GM21723 (cell line): ENCODE measurements at regions not wholly inside any gene's neighbourhood (a gene's known extent, or its start where the extent isn't known, plus 50 kb on each side); places are given as distances from the start of the nearest gene placed in this dataset.
"Not testable (repeated sequence)": the region's sequence is repeated elsewhere in the genome, so short reads cannot be mapped to it uniquely, and the experiment has no call there.

ENCODE experiments used
- ATAC-seq: cut with Tn5 transposase; IDR thresholded peaks from one replicate; pipeline ENCODE4 v1.9.1; 2021; ENCODE audit warnings: mild to moderate bottlenecking, moderate library complexity; ENCODE audit not compliant: unreplicated experiment

- ATAC-seq = not testable (repeated sequence)
Observed at GRCh38 chr1:120240181-120240580, 63.9 kb upstream of the SEC22B start.

GRCh38 chr1:120239351-120239750 is 63.0 kb upstream of the SEC22B start:
- not testable (repeated sequence) for ATAC-seq

- not testable (repeated sequence) for ATAC-seq
Observed at GRCh38 chr1:120238867-120239266, 62.5 kb upstream of the SEC22B start.

- ATAC-seq = not testable (repeated sequence)
Observed at GRCh38 chr1:120233661-120234018, 57.3 kb upstream of the SEC22B start.

- not testable (repeated sequence) for ATAC-seq
Observed at GRCh38 chr1:120232834-120233660, 56.7 kb upstream of the SEC22B start.

GRCh38 chr1:120229835-120230234 is 53.5 kb upstream of the SEC22B start:
- not testable (repeated sequence) for ATAC-seq
